Globus pallidus (tissue), 1 donor: ENCODE measurements at regions not wholly inside any gene's neighbourhood (a gene's known extent, or its start where the extent isn't known, plus 50 kb on each side); places are given as distances from the start of the nearest gene placed in this dataset.
"Not testable (repeated sequence)": the region's sequence is repeated elsewhere in the genome, so short reads cannot be mapped to it uniquely, and the experiment has no call there.

ENCODE experiments used
- DNase-seq: peaks from one replicate; pipeline ENCODE4 v3.0.0-alpha.2; 2015; ENCODE audit warnings: low spot score

- DNase-seq = no peak
Measured at GRCh38 chr16:48680881-48681280, 70.9 kb upstream of the N4BP1 start.

- no peak for DNase-seq
Measured at GRCh38 chr16:48676836-48677235, 66.9 kb upstream of the N4BP1 start.

GRCh38 chr16:48668184-48668583 is 58.2 kb upstream of the N4BP1 start:
- DNase-seq = not testable (repeated sequence)

- no peak for DNase-seq
Measured at GRCh38 chr16:48659940-48660339, 50.0 kb upstream of the N4BP1 start.
